GM18867 (cell line): ENCODE measurements at regions not wholly inside any gene's neighbourhood (a gene's known extent, or its start where the extent isn't known, plus 50 kb on each side); places are given as distances from the start of the nearest gene placed in this dataset.

Source experiments
- ATAC-seq: cut with Tn5 transposase; IDR thresholded peaks from one replicate; pipeline ENCODE4 v1.9.1; 2021; ENCODE audit warnings: mild to moderate bottlenecking, moderate library complexity; ENCODE audit not compliant: unreplicated experiment

DNA sequence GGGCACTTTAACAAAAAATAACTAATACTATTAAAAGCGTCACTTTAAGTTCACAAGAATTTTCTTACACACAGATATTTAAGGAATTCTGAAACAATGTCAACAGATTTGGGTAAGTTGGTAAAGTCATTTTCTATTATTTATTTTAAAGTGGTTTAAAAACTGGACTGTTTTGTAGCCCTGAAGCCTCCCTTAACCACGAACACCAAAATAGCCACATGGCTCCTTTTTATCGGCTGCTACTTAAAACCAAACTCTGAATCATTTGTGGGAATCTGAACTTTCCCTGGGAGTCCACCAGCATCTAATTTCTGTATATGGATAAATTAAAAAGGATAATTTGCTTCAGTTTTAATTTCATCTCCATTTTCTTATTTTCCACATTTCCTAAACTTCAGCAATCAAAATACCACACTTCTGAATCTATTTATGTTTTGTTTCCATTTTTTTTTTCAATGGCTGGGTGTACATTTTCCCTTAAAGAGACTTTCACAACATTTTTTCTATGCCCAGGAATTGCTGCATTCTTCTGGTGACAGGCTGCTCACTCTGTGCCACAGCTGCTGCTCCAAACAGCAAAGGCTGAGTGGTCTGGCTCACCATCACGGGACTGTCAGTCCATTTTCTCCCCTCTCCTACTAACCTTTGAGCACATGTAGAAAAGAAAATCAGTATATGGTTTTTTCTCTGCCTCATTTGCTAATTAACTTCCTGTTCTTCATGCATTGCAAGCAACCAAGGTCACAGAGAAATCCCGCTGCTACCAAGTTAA is 255.5 kb upstream of the KCNJ16 start:
- ATAC-seq, result no peak

DNA sequence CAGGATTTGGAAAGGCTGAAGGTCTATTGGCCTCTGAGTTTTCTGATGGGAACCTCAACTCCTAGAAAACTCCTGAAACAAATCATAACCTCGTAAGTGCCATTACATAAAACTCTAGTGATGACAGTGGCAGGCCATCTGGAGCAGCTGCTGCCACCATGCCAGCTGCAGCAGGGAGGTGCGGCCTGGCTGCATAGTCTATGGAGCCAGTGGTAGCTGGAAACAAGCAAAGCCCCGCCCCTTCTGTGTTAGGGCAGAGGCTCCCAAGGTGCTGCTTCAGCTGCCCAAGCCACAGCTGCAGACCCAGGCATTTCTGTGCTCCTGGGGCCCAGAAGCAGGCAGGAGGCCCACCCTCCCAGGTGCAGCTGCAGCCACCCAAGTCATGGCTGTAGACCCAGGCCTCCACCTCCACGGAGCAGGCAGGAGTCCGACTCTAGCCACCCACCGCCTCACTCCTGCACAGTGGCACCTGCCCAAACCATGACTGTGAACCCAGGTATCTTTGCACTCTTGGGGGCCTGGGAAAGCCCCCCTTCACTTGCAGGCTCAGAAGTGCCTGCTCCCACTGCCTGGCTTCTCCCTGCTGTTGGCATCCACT is 254.1 kb upstream of the KCNJ16 start:
- ATAC-seq, result no peak

DNA sequence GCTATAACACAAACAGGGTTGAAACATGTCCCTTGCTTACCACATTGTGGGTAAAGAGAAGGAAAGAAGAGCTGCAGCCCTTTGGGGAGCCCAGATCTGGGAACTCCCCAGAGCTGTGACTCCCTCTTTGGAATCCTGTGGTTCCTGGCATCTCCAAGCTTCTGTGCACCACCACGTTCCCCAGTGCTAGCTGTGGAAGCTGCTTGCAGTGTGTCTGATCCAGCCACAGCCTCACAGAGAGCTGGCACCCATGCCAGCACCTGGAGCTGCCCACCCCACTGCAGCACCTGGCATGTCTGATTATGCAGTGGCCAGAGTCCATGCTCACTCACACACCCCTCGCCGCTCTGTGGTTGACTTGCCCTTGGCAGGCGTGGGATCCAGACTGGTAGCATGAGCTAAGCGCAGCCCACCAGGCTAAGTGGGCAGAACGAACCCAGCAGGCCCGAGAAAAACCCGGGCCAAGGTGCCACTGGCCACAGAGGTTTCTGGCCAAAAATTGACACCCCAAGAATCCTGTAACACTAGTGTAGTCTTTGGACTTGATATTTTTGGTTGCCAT is 252.6 kb upstream of the KCNJ16 start:
- no peak for ATAC-seq

DNA sequence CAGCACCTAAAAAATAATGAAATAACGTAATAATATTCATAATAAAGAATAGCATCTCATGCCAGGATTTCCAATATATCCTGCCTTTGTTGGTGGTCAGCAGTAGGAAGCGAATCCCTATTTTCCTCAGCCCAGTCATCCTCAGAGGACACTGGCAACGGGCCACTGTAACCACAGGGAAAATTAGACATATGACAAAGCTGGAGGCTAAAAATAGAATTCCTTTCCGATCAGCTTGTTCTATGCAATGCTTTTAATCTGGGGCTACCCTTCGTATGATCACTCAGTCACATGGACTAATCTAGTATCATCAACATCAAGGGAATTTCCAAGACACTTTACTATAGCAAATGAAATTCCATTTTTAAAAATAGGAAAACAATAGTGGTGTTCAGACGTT is 246.9 kb upstream of the KCNJ16 start:
- no peak for ATAC-seq

DNA sequence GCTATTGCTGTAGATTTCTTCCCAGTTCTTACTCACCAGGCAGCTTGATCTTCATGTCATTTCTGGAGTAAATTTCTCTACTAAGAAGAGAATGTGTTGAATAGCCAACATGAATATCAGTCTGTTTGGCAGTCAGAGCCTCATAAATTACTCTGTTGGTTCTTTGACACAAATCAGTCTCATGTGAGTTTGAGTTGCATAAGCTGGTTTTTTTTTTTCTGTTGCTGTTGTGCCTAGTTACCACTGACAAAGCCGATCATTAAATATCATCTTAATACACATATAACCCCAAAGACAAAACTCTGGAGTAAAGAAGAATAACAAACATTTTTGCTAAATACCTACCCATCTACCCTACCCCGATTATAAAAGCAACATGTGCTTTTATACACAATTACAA is 240.5 kb upstream of the KCNJ16 start:
- ATAC-seq, result no peak

DNA sequence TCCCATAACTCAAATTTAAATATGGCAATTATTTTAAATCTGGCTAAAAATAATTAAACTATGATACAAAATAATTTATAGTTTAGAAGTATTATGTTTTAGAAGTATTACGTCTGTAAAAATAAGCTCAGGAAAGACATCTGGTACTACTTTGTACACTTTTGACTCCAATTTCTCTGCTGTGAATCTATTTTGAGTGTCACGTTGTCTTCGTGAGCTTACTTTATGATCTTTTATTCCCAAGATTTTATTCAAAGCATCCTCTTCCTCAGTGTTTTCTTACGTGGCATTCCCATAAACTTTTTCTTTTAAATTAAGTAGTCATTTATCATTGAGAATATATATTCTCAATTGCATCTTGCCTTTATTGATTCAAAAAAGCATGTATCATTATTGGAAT is 223.3 kb upstream of the KCNJ16 start:
- no peak for ATAC-seq

DNA sequence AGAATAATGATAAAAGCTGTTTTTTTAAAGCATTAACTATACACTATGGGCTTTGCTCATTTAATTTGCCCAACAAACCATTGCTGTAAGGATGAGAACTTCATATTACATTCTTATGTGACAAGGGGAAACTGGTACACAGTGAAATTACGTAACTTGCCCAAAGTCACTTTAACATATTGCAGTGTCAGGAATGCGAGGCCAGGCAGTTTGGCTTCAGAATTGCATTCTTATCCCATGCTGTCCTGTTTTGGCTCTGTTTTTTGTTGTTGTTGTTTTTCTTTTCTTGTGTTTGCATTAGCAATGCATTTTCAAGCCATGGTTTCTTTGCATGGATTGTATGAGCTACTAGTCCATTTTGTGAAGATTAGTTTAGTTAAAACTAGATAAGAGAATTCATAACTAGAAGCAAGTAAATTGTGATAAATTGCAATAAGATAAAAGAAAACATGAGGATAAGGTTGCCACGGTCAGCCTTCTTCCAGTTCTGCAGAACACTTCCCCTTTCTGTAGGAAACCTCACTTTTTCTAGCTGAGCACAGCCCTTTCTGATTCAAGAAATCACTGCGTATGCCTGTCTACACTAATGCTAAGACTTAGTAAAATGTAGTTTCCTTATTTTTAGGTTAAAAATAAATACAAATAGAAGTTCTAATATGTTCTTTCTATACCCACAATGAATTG is 221.3 kb upstream of the KCNJ16 start:
- ATAC-seq, result no peak

DNA sequence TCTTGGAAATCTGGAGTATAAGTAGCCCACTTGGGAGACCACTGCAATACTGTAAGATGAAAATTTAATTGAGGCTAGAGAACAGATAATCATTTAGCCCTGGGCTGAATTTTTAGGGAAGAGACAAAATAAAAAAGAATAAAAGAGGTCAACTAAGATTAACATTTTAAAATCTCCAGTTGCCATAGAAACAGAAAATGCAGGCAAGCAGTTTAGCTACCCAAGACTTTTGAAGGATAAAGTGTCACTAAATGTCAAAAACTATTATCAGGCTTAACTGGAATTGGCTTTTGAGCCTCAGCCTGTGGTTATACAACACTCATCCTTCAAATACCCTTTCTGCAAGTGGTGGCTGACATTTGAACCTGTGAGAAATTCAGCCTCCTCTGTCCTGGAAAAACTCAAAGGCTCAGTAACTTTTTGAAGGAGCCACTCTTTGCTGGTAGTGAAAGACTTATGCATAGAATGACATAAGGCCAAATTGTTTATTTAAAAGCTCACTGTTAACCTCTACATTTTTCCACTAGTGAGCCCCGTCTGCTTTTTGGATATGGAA is 220.7 kb upstream of the KCNJ16 start:
- ATAC-seq, result no peak

DNA sequence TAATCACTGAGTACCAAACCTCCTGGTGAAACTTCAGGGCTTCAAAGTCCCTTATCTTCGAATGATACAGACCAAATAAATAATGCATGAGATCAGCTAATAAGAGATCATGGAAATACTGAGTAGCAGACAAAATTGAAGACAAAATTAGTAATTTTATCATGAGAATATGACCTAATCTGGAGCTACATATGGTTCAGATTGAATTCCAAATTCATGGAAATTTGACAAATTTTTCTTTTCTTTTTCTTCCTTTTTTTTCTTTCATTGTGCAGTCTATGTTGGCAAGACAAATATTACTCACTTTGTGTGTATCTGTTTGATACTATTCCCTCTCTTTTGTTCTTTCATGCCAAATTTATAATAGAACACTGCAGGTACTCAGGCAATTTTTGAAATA is 218.1 kb upstream of the KCNJ16 start:
- ATAC-seq, result no peak

DNA sequence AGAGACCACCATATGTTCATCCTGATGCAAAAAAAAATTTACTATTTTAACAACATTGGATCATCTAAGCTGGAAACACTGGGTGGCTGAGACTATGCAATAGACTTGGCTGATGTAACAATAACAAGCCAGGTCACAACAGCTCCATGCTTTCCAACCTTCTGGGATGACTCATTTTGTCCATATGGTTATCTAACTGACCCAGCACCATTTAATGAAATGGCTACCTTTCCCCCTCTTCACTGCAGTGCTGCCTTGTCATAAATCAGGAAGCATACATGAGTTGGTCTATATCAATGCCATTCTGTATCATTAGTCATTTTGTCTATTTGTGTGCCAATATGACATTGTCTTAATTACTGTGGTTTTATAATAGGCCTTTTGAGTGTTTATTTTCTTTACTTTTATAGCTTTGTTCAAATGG is 217.6 kb upstream of the KCNJ16 start:
- ATAC-seq, result no peak

DNA sequence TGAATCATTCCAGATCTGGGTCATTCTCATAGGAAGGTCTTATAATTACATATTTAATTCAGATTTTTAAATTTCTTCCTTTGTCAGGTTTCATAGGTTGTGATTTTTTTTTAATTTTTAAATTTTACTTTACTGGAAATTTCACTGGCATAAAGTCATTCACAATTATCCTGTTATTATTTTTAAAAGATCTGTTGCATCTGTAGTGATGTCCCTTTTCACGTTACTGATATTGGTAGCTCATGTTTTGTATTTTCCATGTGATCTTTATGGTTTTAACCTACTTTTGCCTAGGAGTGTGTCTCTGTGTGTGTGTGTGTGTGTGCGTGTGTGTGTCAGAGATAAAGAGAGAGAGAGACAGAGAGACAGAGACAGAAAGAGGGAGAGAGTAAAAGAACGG is 216.6 kb upstream of the KCNJ16 start:
- no peak for ATAC-seq

DNA sequence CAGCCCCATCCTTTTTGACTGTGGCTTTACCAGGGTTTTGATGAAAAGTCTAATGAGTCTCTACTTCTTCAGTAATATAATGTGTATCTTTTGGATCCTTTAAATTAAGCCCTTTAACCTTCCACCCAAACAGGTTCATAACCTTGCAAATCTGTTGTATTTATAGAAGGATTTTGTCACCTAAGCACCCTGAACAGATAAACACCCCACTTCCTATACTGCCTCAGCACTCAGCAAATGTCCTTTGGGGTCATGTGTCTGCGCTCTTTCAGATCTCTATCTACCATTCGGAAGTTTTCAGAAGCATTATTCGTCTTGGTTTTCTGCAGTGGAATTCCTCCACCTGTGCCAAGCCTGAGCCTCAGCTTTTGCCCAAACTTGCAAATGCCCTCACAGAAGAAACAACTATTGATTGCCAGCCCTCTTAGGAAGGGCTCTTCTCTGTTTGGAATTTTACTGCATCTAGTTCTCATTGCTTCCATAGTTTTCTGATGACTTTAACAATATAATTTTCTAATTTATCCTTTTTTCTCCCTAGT is 214.8 kb upstream of the KCNJ16 start:
- no peak for ATAC-seq

DNA sequence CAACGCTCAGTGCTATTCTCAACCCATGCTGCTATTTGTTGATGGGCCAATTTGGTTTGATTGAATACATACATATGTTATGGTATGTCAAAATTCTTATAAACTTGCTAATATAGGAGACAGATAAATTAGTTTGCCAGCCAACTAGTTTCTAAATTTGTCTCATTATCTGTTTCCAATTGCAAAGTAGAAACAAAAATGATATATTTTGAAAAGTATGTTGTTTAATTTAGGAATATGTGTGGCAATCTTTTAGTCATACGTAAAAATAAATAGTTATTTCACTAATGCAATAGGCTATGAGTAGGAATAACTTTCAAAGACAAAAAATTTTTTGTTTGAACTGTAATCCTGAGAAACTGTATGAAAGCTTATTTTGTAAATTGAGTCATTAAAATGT is 210.6 kb upstream of the KCNJ16 start:
- no peak for ATAC-seq

DNA sequence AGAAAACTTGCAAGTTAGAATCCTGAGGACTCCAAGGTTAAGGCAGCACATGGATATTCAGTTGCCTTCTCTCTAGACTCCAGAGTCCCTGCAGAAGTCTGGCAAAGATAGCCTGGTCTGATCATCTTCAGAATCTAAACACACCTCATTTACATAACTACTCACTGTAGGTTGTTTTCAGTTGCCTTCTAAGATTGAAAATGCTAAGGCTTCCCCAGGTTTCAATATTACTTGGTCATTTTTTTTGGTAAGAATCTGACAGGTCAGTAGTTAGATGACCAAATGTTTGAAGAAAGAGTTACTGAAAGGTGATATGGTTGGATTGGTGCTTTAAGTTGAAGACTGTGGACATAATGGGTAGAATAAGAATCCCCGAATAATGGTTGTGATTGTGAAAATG is 205.4 kb upstream of the KCNJ16 start:
- ATAC-seq, result peak; percentile 91

DNA sequence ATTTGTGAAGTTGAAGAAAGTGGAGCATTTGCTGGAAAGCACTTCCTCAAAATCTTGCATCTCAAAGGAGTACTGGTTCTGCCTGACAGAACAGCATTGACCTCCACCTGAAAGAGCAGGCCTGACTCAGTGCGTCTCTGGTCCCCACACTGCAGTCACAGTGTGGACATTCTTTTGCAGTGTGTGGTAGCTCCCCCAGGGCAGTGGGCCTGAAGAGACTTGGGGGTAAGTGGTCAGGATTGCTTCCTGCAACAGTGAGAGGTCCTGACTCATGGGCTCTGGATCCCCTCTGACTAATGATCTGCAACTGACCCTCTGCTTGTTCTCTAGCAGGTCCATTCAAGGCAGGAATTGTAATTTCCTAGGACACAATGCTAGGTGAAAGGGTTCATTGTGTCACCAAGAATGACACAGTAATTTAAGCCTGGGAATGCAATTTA is 204.9 kb upstream of the KCNJ16 start:
- peak; percentile 50 for ATAC-seq

DNA sequence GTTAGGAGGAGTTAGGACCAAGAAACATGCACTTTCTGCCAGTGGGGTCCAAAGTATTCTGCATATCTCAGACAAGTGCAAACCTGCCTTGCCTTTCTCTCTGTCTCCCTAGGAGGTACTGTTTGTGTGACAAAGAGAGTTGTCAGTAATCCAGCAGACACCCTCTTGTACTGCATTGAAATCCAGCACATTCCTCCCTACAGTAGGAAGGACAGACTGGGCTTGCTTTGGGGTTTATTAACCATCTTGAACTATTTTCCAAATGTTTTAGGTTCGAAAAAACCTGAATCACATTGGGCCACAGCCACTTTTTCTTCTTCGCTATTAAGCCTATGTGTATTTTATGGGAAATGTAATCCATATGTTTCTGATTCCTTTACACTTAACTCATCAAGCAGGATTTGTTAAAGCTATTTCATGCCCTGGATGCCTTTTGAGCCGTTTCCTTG is 204.2 kb upstream of the KCNJ16 start:
- no peak for ATAC-seq

DNA sequence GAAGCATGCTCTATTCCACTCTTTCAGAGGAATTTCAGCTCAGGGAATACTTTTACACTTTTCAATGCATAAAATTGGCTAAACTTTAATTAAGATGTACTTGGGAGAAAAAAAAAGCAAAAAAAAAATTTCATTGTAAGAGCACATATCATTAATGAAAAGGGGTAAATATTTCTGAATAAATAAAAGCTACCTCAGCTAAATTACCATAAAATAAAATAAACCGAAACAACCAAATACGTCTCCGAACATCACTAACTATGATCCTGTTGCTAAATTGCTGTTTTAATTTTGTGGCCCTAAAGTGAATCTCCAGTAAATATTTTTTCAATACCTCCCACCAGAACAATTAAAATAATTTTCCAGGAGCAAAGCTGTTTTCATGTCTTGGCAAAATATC is 203.7 kb upstream of the KCNJ16 start:
- ATAC-seq, result no peak

DNA sequence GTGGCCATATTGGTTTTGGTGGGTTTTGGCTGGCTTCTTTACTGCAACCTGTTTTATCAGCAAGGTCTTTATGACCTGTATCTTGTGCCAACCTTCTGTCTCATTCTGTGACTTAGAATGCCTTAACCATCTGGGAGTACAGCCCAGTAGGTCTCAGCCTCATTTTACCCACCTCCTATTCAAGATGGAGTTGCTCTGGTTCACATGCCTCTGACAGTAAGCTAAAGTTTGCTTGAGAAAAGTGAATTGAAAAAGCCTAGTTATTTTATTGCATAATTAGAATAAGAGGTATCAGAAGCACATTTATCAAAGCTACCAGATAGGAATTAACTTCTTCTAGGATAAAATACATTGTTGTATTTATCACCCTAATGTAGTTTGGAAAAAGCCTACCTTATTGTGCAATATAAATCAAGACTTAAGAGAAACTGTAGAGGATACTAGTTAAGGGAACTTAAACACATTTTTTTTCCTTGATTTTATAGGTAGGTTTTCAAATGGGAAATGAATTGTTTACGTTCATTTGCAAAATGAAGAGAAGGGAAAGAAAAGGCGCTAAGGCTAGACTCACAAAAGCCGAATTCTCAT is 202.3 kb upstream of the KCNJ16 start:
- ATAC-seq, result no peak

DNA sequence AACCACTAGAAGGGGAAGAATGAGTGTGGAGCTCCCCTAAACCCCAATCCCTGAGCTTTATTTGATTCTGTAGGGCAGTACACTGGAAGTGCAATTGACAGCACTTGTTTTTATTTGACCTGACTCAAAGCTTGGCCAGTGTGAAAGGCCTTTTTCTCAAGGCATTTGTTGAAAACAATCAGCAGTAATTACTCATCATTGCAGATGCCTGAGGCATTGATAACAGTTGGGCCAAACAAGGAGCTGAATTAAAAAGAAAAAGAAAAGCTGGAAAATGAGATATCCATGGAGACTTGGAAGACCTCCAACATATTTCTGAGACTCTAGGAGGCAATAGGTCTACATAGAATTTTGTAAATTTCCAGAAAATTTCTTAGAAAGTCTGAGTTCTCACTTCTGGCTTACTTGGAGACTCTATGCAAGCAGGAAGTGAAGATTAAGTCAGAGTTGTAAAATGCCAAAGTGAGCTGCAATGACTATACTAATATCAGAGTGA is 200.8 kb upstream of the KCNJ16 start:
- ATAC-seq, result no peak

DNA sequence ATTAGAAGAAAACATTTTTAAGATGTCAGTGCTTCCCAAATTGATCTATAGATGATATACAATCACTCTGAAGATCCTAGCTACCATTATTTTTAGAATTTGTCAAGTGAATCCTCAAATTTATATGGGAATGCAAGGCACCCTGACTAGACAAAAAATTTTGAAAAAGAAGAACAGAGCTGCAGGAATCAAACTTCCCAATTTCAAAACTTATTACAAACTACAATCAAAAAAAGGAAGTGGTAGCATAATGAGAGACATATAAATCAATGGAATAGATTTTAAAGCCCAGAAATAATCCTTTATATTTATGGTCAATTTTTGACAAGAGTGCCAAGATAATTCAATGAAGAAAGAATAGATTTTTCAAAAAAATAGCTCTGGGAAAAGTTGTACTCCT is 198.3 kb upstream of the KCNJ16 start:
- no peak for ATAC-seq

DNA sequence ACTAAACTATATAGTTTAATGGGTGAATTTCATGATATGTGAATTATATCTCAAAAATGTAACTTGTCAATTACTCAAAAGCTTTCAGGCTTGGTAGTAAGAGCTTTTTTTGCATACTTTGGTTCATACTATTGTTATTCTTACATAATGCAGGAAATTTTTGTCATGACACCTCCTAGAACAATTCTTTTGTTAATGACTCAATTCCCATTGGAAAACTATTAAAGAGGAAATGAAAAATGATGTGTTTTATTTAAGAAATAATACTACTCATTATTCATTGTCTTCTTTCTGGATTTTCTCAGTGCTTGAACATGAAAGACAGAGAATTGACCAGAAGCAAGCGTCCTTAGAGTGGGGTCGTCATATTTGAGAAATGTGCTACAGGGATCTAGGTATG is 196.4 kb upstream of the KCNJ16 start:
- no peak for ATAC-seq
